ENCODE measurements at regions not wholly inside any gene's neighbourhood (a gene's known extent, or its start where the extent isn't known, plus 50 kb on each side); places are given as distances from the start of the nearest gene placed in this dataset.

- DNase-seq (ENCODE audit: low read depth in 3 of 3), result no peak
These were observed 127.5 kb downstream of the RFC3 start for GRCh38 chr13:33945477-33945876.

GRCh38 chr13:33953203-33953602 lies 135.3 kb downstream of the RFC3 start:
- DNase-seq (ENCODE audit: low read depth in 3 of 3), result no peak

- no peak for DNase-seq (ENCODE audit: low read depth in 3 of 3)
These were observed 135.8 kb downstream of the RFC3 start for GRCh38 chr13:33953781-33954180.

- no peak for DNase-seq (ENCODE audit: low read depth in 3 of 3)
These were observed 138.4 kb downstream of the RFC3 start for GRCh38 chr13:33956346-33956745.

- no peak for DNase-seq (ENCODE audit: low read depth in 3 of 3)
These were observed 139.6 kb downstream of the RFC3 start for GRCh38 chr13:33957497-33957905.

GRCh38 chr13:33958964-33959363 lies 141.0 kb downstream of the RFC3 start:
- DNase-seq (ENCODE audit: low read depth in 3 of 3), result no peak

GRCh38 chr13:33963134-33963533 lies 145.2 kb downstream of the RFC3 start:
- no peak for DNase-seq (ENCODE audit: low read depth in 3 of 3)

GRCh38 chr13:33963895-33964294 lies 145.9 kb downstream of the RFC3 start:
- DNase-seq (ENCODE audit: low read depth in 3 of 3), result no peak

GRCh38 chr13:33968520-33969507 lies 150.9 kb downstream of the RFC3 start:
- no peak for DNase-seq (ENCODE audit: low read depth in 3 of 3)

GRCh38 chr13:33970746-33971561 lies 153.0 kb downstream of the RFC3 start:
- no peak for DNase-seq (ENCODE audit: low read depth in 3 of 3)

GRCh38 chr13:33971562-33971819 lies 153.5 kb downstream of the RFC3 start:
- DNase-seq (ENCODE audit: low read depth in 3 of 3), result no peak

GRCh38 chr13:33973194-33973593 lies 155.2 kb downstream of the RFC3 start:
- no peak for DNase-seq (ENCODE audit: low read depth in 3 of 3)

GRCh38 chr13:33976965-33977364 lies 159.0 kb downstream of the RFC3 start:
- DNase-seq (ENCODE audit: low read depth in 3 of 3), result no peak

GRCh38 chr13:33978653-33979052 lies 160.7 kb downstream of the RFC3 start:
- no peak for DNase-seq (ENCODE audit: low read depth in 3 of 3)

GRCh38 chr13:33992881-33993336 lies 175.0 kb downstream of the RFC3 start:
- DNase-seq (ENCODE audit: low read depth in 3 of 3), result no peak

- DNase-seq (ENCODE audit: low read depth in 3 of 3), result no peak
These were observed 176.2 kb downstream of the RFC3 start for GRCh38 chr13:33994198-33994597.

- no peak for DNase-seq (ENCODE audit: low read depth in 3 of 3)
These were observed 177.0 kb downstream of the RFC3 start for GRCh38 chr13:33994826-33995502.

GRCh38 chr13:33996636-33997035 lies 178.7 kb downstream of the RFC3 start:
- DNase-seq (ENCODE audit: low read depth in 3 of 3), result no peak

- no peak for DNase-seq (ENCODE audit: low read depth in 3 of 3)
These were observed 179.6 kb downstream of the RFC3 start for GRCh38 chr13:33997574-33997973.

GRCh38 chr13:33999811-34000605 lies 182.1 kb downstream of the RFC3 start:
- no peak for DNase-seq (ENCODE audit: low read depth in 3 of 3)

GRCh38 chr13:34000955-34001354 lies 183.0 kb downstream of the RFC3 start:
- DNase-seq (ENCODE audit: low read depth in 3 of 3), result no peak
